ENCODE measurements at regions not wholly inside any gene's neighbourhood (a gene's known extent, or its start where the extent isn't known, plus 50 kb on each side); places are given as distances from the start of the nearest gene placed in this dataset.

DNA sequence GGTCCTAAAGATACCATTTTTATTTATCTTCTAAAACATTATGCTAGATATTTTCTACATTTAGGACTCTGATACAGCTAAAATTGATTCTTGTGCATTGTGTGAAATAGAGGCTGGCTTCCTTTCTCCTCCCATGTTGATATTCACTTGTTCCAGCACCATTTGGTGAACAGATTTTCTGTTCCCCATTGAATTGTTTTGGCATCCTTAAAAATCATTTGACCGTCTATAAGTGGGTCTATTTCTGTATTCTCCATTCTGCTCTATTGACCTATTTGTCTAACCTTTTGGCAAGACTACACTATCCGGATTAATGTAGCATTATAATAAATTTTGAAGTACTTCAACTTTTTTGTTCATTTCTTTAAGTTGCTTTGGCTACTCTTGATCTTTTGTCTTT is 2689.2 kb downstream of the PCDH9 start:
- DNase-seq (ENCODE audit: low spot score) = no peak
- H3K27ac ChIP-seq = no peak overlapping the region
- CTCF ChIA-PET = no interaction called here
- POLR2A ChIA-PET (ENCODE audit: low non-redundant PET) = no interaction called here
- no peak for TF ChIP-seq CTCF (conservative IDR thresholded peaks at IDR 0.05; ENCODE audit: low read depth)

- CTCF ChIA-PET = no interaction called here
- no peak for TF ChIP-seq CTCF (conservative IDR thresholded peaks at IDR 0.05; ENCODE audit: low read depth)
- H3K27ac ChIP-seq = no peak overlapping the region
- POLR2A ChIA-PET (ENCODE audit: low non-redundant PET) = no interaction called here
- DNase-seq (ENCODE audit: low spot score) = no peak
Measured at GRCh38 chr13:64540468-64540867, 2689.7 kb downstream of the PCDH9 start.

DNA sequence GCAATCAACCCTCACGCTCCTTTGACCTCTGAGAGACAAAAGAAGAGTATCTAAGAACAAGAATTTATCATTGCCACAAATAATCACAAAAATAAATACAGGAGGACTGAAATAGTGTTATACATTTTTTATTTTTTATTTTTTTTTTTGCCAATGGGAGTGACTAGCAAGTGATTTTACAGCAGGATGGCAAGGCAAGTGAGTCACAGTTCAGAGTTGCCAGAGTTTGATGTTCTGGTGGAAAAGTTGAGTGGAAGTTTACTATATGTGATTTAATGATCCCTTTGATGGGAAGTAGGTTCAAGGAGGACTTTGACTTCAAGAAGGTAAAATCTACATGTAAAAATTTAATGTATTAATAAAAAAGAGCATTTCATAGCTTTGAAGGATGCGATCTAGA is 2691.4 kb downstream of the PCDH9 start:
- TF ChIP-seq CTCF (conservative IDR thresholded peaks at IDR 0.05; ENCODE audit: low read depth) = no peak
- H3K27ac ChIP-seq = no peak overlapping the region
- POLR2A ChIA-PET (ENCODE audit: low non-redundant PET) = no interaction called here
- CTCF ChIA-PET = no interaction called here
- DNase-seq (ENCODE audit: low spot score) = no peak

DNA sequence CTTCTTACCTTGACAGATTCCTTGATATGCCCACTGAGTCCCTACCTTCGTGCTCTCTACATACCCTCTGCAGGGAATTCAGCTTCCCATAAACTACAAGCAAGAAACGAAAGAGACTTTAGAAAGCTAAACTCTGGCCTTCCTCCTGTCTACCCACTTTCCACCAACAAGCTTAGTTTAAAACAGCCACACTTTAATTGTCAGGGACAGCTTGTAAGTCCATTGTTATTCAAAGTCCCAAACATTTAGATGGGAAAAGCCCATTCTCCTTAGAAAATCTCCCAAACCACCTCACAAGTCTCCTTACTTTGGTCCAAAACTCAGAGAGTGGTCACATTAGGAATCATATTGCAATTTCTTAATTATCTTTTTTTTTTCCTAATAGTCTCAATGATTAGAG is 2695.8 kb downstream of the PCDH9 start:
- no peak for DNase-seq (ENCODE audit: low spot score)
- ChIA-PET POLR2A (ENCODE audit: low non-redundant PET) (no interaction called here), CTCF (no interaction called here)
- no peak for TF ChIP-seq CTCF (conservative IDR thresholded peaks at IDR 0.05; ENCODE audit: low read depth)
- no peak overlapping the region for H3K27ac ChIP-seq

DNA sequence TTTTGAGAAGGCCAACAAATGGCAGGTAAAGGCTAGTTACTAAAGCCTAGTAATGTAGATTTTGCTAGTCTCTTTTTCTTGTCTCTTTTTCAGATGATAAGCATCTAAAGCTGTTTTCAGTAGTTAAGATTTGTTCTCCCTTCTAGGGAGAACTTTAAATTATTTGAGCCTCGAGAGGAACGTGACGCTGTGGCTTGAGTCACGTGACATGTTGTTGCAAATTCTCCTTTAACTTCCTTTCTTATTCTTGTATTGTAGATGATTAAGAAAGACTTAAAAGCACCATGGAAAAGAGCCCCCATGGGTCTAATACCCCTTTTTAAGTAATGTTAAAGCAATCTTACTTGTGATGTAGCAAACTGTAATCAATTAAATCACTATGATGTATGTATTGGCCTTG is 2698.7 kb downstream of the PCDH9 start:
- ChIA-PET POLR2A (ENCODE audit: low non-redundant PET) (no interaction called here), CTCF (no interaction called here)
- no peak overlapping the region for H3K27ac ChIP-seq
- no peak for TF ChIP-seq CTCF (conservative IDR thresholded peaks at IDR 0.05; ENCODE audit: low read depth)
- DNase-seq (ENCODE audit: low spot score) = no peak

DNA sequence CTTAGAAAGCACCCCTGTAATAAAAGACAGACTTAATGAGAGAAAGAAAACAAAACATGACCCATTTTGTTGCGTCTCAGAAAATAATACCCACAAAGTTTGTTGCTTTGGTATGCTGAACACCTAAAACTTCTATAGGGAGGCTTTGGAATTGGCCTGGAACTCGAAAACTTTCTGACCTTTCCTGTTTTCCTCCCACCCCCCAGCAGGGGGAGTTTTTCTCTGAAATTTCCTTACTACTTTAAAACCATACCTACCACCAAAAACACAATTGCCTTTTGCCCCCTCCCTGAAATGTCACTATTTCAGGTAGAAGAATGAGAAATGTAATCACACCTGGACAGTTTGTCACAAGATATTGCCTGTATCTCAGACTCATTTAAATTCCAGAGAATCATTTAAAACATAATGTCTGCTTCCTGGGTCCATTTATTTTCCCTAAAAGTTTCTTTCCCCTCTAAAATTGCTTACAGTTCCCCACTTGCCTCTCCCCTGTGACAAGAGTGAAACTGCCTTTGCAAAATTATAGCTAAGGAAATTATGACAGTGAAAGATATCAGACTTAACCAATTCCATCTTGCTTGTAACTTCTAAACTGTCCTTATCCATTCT is 2700.2 kb downstream of the PCDH9 start:
- H3K27ac ChIP-seq = no peak overlapping the region
- DNase-seq (ENCODE audit: low spot score) = peak; percentile 28
- CTCF ChIA-PET = no interaction called here
- peak; percentile 42 for TF ChIP-seq CTCF (conservative IDR thresholded peaks at IDR 0.05; ENCODE audit: low read depth)
- POLR2A ChIA-PET (ENCODE audit: low non-redundant PET) = no interaction called here

DNA sequence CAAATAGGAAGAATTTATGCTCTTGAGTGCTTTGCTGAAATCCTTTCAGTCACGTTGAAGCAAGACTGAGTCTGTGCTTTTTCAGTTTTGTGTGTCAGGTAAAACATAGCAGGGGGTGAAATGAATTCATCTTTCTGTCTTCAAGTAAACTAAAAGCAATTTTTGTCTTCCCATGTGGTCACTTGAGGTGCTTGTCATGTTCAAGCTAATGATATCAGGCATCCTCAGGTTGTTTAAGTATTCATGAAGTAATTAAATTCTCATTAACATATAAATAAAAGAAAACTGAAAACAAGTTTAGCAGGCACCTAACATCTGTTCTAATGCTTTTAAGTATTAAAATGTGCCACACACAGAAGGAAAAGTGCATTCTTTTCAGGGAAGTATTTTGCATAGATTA is 2701.3 kb downstream of the PCDH9 start:
- CTCF ChIA-PET = no interaction called here
- POLR2A ChIA-PET (ENCODE audit: low non-redundant PET) = no interaction called here
- no peak overlapping the region for H3K27ac ChIP-seq

More for the DNA sequence above, 2701.3 kb downstream of the PCDH9 start:
- no peak for TF ChIP-seq CTCF (conservative IDR thresholded peaks at IDR 0.05; ENCODE audit: low read depth)
- no peak for DNase-seq (ENCODE audit: low spot score)
